Fibroblast of peridontal ligament (primary cell): ENCODE measurements at regions not wholly inside any gene's neighbourhood (a gene's known extent, or its start where the extent isn't known, plus 50 kb on each side); places are given as distances from the start of the nearest gene placed in this dataset.
"Not testable (repeated sequence)": the region's sequence is repeated elsewhere in the genome, so short reads cannot be mapped to it uniquely, and the experiment has no call there.

ENCODE experiments used
- DNase-seq: peaks from one replicate; pipeline ENCODE4 v3.0.0-alpha.2; 2010; ENCODE audit errors: extremely low read depth

- DNase-seq = no peak
Observed at GRCh38 chr10:93221171-93221496, 147.4 kb downstream of the CYP26A1 start.

GRCh38 chr10:93221521-93221920 lies 147.8 kb downstream of the CYP26A1 start:
- DNase-seq = no peak

GRCh38 chr10:93222211-93222754 lies 148.6 kb downstream of the CYP26A1 start:
- DNase-seq = no peak

GRCh38 chr10:93222876-93223275 lies 149.2 kb downstream of the CYP26A1 start:
- DNase-seq = no peak

- DNase-seq = no peak
Observed at GRCh38 chr10:93223336-93223735, 149.6 kb downstream of the CYP26A1 start.

- no peak for DNase-seq
Observed at GRCh38 chr10:93224005-93224779, 150.5 kb downstream of the CYP26A1 start.

- DNase-seq = no peak
Observed at GRCh38 chr10:93225938-93226337, 152.2 kb downstream of the CYP26A1 start.

GRCh38 chr10:93226619-93227018 lies 152.9 kb downstream of the CYP26A1 start:
- DNase-seq = no peak

GRCh38 chr10:93230596-93230995 lies 156.9 kb downstream of the CYP26A1 start:
- DNase-seq = not testable (repeated sequence)

- not testable (repeated sequence) for DNase-seq
Observed at GRCh38 chr10:93232159-93232558, 158.5 kb downstream of the CYP26A1 start.

- DNase-seq = not testable (repeated sequence)
Observed at GRCh38 chr10:93234940-93235339, 161.2 kb downstream of the CYP26A1 start.

GRCh38 chr10:93235686-93236085 lies 162.0 kb downstream of the CYP26A1 start:
- DNase-seq = peak; percentile 89

- DNase-seq = peak; percentile 5
Observed at GRCh38 chr10:93236393-93237040, 162.8 kb downstream of the CYP26A1 start.

GRCh38 chr10:93245147-93245546 lies 171.5 kb downstream of the CYP26A1 start:
- no peak for DNase-seq

- DNase-seq = peak; percentile 59
Observed at GRCh38 chr10:93245779-93246178, 172.1 kb downstream of the CYP26A1 start.

GRCh38 chr10:93248583-93249227 lies 175.0 kb downstream of the CYP26A1 start:
- DNase-seq = no peak

GRCh38 chr10:93250010-93250409 lies 176.3 kb downstream of the CYP26A1 start:
- no peak for DNase-seq

GRCh38 chr10:93254180-93254853 lies 180.6 kb downstream of the CYP26A1 start:
- DNase-seq = no peak

GRCh38 chr10:93255546-93255945 lies 181.9 kb downstream of the CYP26A1 start:
- DNase-seq = no peak
